HG02943 (cell line): ENCODE measurements at regions not wholly inside any gene's neighbourhood (a gene's known extent, or its start where the extent isn't known, plus 50 kb on each side); places are given as distances from the start of the nearest gene placed in this dataset.

ENCODE experiments used
- ATAC-seq: cut with Tn5 transposase; IDR thresholded peaks from one replicate; pipeline ENCODE4 v1.9.1; 2021; ENCODE audit warnings: mild to moderate bottlenecking, low read depth, moderate library complexity; ENCODE audit not compliant: unreplicated experiment

GRCh38 chr10:6888434-6888833 is 308.4 kb upstream of the PRKCQ start:
- ATAC-seq: no peak

- ATAC-seq: no peak
Observed at GRCh38 chr10:6885284-6885683, 305.2 kb upstream of the PRKCQ start.

- no peak for ATAC-seq
Observed at GRCh38 chr10:6881987-6882386, 301.9 kb upstream of the PRKCQ start.

- ATAC-seq: no peak
Observed at GRCh38 chr10:6877722-6878392, 297.8 kb upstream of the PRKCQ start.

- ATAC-seq: no peak
Observed at GRCh38 chr10:6877336-6877721, 297.3 kb upstream of the PRKCQ start.

GRCh38 chr10:6875269-6875865 is 295.3 kb upstream of the PRKCQ start:
- no peak for ATAC-seq

GRCh38 chr10:6871128-6871527 is 291.1 kb upstream of the PRKCQ start:
- ATAC-seq: no peak

- ATAC-seq: no peak
Observed at GRCh38 chr10:6868036-6868725, 288.1 kb upstream of the PRKCQ start.

GRCh38 chr10:6866757-6867156 is 286.7 kb upstream of the PRKCQ start:
- ATAC-seq: no peak

- no peak for ATAC-seq
Observed at GRCh38 chr10:6864142-6864541, 284.1 kb upstream of the PRKCQ start.

- no peak for ATAC-seq
Observed at GRCh38 chr10:6863381-6863780, 283.3 kb upstream of the PRKCQ start.

GRCh38 chr10:6850452-6850851 is 270.4 kb upstream of the PRKCQ start:
- no peak for ATAC-seq

- no peak for ATAC-seq
Observed at GRCh38 chr10:6847561-6847960, 267.5 kb upstream of the PRKCQ start.

- no peak for ATAC-seq
Observed at GRCh38 chr10:6843894-6844650, 264.0 kb upstream of the PRKCQ start.

GRCh38 chr10:6843481-6843881 is 263.4 kb upstream of the PRKCQ start:
- no peak for ATAC-seq

GRCh38 chr10:6842722-6843121 is 262.6 kb upstream of the PRKCQ start:
- no peak for ATAC-seq

GRCh38 chr10:6841761-6842160 is 261.7 kb upstream of the PRKCQ start:
- ATAC-seq: no peak

- ATAC-seq: no peak
Observed at GRCh38 chr10:6840766-6841165, 260.7 kb upstream of the PRKCQ start.

- no peak for ATAC-seq
Observed at GRCh38 chr10:6840201-6840691, 260.2 kb upstream of the PRKCQ start.

GRCh38 chr10:6838118-6838517 is 258.0 kb upstream of the PRKCQ start:
- no peak for ATAC-seq

- no peak for ATAC-seq
Observed at GRCh38 chr10:6833458-6834011, 253.5 kb upstream of the PRKCQ start.
